ENCODE measurements at regions not wholly inside any gene's neighbourhood (a gene's known extent, or its start where the extent isn't known, plus 50 kb on each side); places are given as distances from the start of the nearest gene placed in this dataset.

- no peak overlapping the region for H3K27ac ChIP-seq (ENCODE audit: low read length)
- H3K4me3 ChIP-seq (ENCODE audit: low read length), result no peak overlapping the region
- 86% methylated on average over 11 of the region's 11 CpGs for WGBS
- no peaks in the 10 kb centered on the region for H3K4me1 ChIP-seq (ENCODE audit: control insufficient read depth, insufficient read depth, low read length)
- ATAC-seq (no peak), DNase-seq (no peak)
- peaks cover 10% of the 10 kb centered on the region for H3K9me3 ChIP-seq (ENCODE audit: control insufficient read depth, low read length)
- H3K27me3 ChIP-seq (ENCODE audit: control insufficient read depth, insufficient read depth), result no peaks in the 10 kb centered on the region
- intact Hi-C loops (cut with DNase I), result loop anchor here in 3 of 4 donors (10.0 kb wide), 1 partner anchor 267 kb away; no protein-coding TSS in a partner anchor
Measured at GRCh38 chr5:2031581-2031980, 148.9 kb upstream of the IRX4 start.

- 29% methylated on average over 5 of the region's 5 CpGs for WGBS
Measured at GRCh38 chr5:2030131-2030530, 147.4 kb upstream of the IRX4 start.

GRCh38 chr5:2029206-2029605 is 146.5 kb upstream of the IRX4 start:
- H3K27ac ChIP-seq (ENCODE audit: low read length), result no peak overlapping the region
- intact Hi-C loops (cut with DNase I), result no loop called here
- WGBS, result 57% methylated on average over 4 of the region's 4 CpGs

More at GRCh38 chr5:2030131-2030530, 147.4 kb upstream of the IRX4 start:
- intact Hi-C loops (cut with DNase I), result loop anchor here in 3 of 4 donors (10.0 kb wide), 1 partner anchor 265 kb away; no protein-coding TSS in a partner anchor
- Histone ChIP-seq H3K4me1 (ENCODE audit: control insufficient read depth, insufficient read depth, low read length) (no peaks in the 10 kb centered on the region), H3K27ac (ENCODE audit: low read length) (peak overlapping the region; percentile 19), H3K4me3 (ENCODE audit: low read length) (no peak overlapping the region), H3K27me3 (ENCODE audit: control insufficient read depth, insufficient read depth) (no peaks in the 10 kb centered on the region), H3K9me3 (ENCODE audit: control insufficient read depth, low read length) (peaks cover 10% of the 10 kb centered on the region)
- ATAC-seq (no peak), DNase-seq (no peak)

GRCh38 chr5:2027790-2028189 is 145.1 kb upstream of the IRX4 start:
- H3K9me3 ChIP-seq (ENCODE audit: control insufficient read depth, low read length), result peaks cover 6% of the 10 kb centered on the region
- H3K4me1 ChIP-seq (ENCODE audit: control insufficient read depth, insufficient read depth, low read length), result no peaks in the 10 kb centered on the region
- no peak for ATAC-seq
- intact Hi-C loops (cut with DNase I), result no loop called here
- no peaks in the 10 kb centered on the region for H3K27me3 ChIP-seq (ENCODE audit: control insufficient read depth, insufficient read depth)
- no peak overlapping the region for H3K27ac ChIP-seq (ENCODE audit: low read length)
- H3K4me3 ChIP-seq (ENCODE audit: low read length), result no peak overlapping the region
- no peak for DNase-seq
- WGBS, result 94% methylated on average over 2 of the region's 2 CpGs

More at GRCh38 chr5:2029206-2029605, 146.5 kb upstream of the IRX4 start:
- H3K27me3 ChIP-seq (ENCODE audit: control insufficient read depth, insufficient read depth), result no peaks in the 10 kb centered on the region
- ATAC-seq, result peak in 1 of 2 donors; percentile 31
- H3K4me1 ChIP-seq (ENCODE audit: control insufficient read depth, insufficient read depth, low read length), result no peaks in the 10 kb centered on the region
- H3K4me3 ChIP-seq (ENCODE audit: low read length), result no peak overlapping the region
- H3K9me3 ChIP-seq (ENCODE audit: control insufficient read depth, low read length), result peaks cover 10% of the 10 kb centered on the region
- DNase-seq, result no peak

GRCh38 chr5:2024986-2025721 is 142.4 kb upstream of the IRX4 start:
- Histone ChIP-seq H3K27ac (ENCODE audit: low read length) (no peak overlapping the region), H3K9me3 (ENCODE audit: control insufficient read depth, low read length) (peaks cover under 1% of the 10 kb centered on the region), H3K4me3 (ENCODE audit: low read length) (no peak overlapping the region), H3K27me3 (ENCODE audit: control insufficient read depth, insufficient read depth) (no peaks in the 10 kb centered on the region), H3K4me1 (ENCODE audit: control insufficient read depth, insufficient read depth, low read length) (no peaks in the 10 kb centered on the region)
- ATAC-seq (no peak), DNase-seq (no peak)
- 71% methylated on average over 13 of the region's 13 CpGs for WGBS
- intact Hi-C loops (cut with DNase I), result no loop called here

GRCh38 chr5:2023196-2023595 is 140.5 kb upstream of the IRX4 start:
- DNase-seq (no peak), ATAC-seq (no peak)
- Histone ChIP-seq H3K27me3 (ENCODE audit: control insufficient read depth, insufficient read depth) (no peaks in the 10 kb centered on the region), H3K9me3 (ENCODE audit: control insufficient read depth, low read length) (no peaks in the 10 kb centered on the region), H3K4me1 (ENCODE audit: control insufficient read depth, insufficient read depth, low read length) (no peaks in the 10 kb centered on the region), H3K27ac (ENCODE audit: low read length) (no peak overlapping the region), H3K4me3 (ENCODE audit: low read length) (no peak overlapping the region)
- intact Hi-C loops (cut with DNase I), result no loop called here
- WGBS, result 60% methylated on average over 3 of the region's 3 CpGs

- no peak overlapping the region for H3K4me3 ChIP-seq (ENCODE audit: low read length)
- H3K27me3 ChIP-seq (ENCODE audit: control insufficient read depth, insufficient read depth), result no peaks in the 10 kb centered on the region
- DNase-seq (no peak), ATAC-seq (no peak)
- H3K27ac ChIP-seq (ENCODE audit: low read length), result no peak overlapping the region
- WGBS, result 84% methylated on average over 5 of the region's 5 CpGs
- intact Hi-C loops (cut with DNase I), result no loop called here
- no peaks in the 10 kb centered on the region for H3K9me3 ChIP-seq (ENCODE audit: control insufficient read depth, low read length)
- no peaks in the 10 kb centered on the region for H3K4me1 ChIP-seq (ENCODE audit: control insufficient read depth, insufficient read depth, low read length)
Measured at GRCh38 chr5:2022436-2022835, 139.7 kb upstream of the IRX4 start.

- H3K9me3 ChIP-seq (ENCODE audit: control insufficient read depth, low read length), result no peaks in the 10 kb centered on the region
- no peak for DNase-seq
- H3K4me1 ChIP-seq (ENCODE audit: control insufficient read depth, insufficient read depth, low read length), result no peaks in the 10 kb centered on the region
- no peaks in the 10 kb centered on the region for H3K27me3 ChIP-seq (ENCODE audit: control insufficient read depth, insufficient read depth)
- ATAC-seq, result no peak
- no peak overlapping the region for H3K27ac ChIP-seq (ENCODE audit: low read length)
- intact Hi-C loops (cut with DNase I), result no loop called here
- 78% methylated on average over 14 of the region's 14 CpGs for WGBS
- no peak overlapping the region for H3K4me3 ChIP-seq (ENCODE audit: low read length)
Measured at GRCh38 chr5:2021484-2022176, 138.9 kb upstream of the IRX4 start.

- H3K4me3 ChIP-seq (ENCODE audit: low read length), result no peak overlapping the region
- ATAC-seq (no peak), DNase-seq (no peak)
- intact Hi-C loops (cut with DNase I), result no loop called here
- no peaks in the 10 kb centered on the region for H3K27me3 ChIP-seq (ENCODE audit: control insufficient read depth, insufficient read depth)
- H3K9me3 ChIP-seq (ENCODE audit: control insufficient read depth, low read length), result no peaks in the 10 kb centered on the region
- WGBS, result 87% methylated on average over 11 of the region's 11 CpGs
- H3K27ac ChIP-seq (ENCODE audit: low read length), result no peak overlapping the region
- no peaks in the 10 kb centered on the region for H3K4me1 ChIP-seq (ENCODE audit: control insufficient read depth, insufficient read depth, low read length)
Measured at GRCh38 chr5:2020730-2021129, 138.0 kb upstream of the IRX4 start.

GRCh38 chr5:2019716-2020115 is 137.0 kb upstream of the IRX4 start:
- no peak overlapping the region for H3K4me3 ChIP-seq (ENCODE audit: low read length)
- no peak for DNase-seq
- no peak for ATAC-seq
- intact Hi-C loops (cut with DNase I), result no loop called here
- no peaks in the 10 kb centered on the region for H3K27me3 ChIP-seq (ENCODE audit: control insufficient read depth, insufficient read depth)
- no peaks in the 10 kb centered on the region for H3K4me1 ChIP-seq (ENCODE audit: control insufficient read depth, insufficient read depth, low read length)
- no peak overlapping the region for H3K27ac ChIP-seq (ENCODE audit: low read length)
- WGBS, result 80% methylated on average over 9 of the region's 9 CpGs
- no peaks in the 10 kb centered on the region for H3K9me3 ChIP-seq (ENCODE audit: control insufficient read depth, low read length)

- intact Hi-C loops (cut with DNase I), result no loop called here
- Histone ChIP-seq H3K27me3 (ENCODE audit: control insufficient read depth, insufficient read depth) (no peaks in the 10 kb centered on the region), H3K27ac (ENCODE audit: low read length) (no peak overlapping the region), H3K9me3 (ENCODE audit: control insufficient read depth, low read length) (no peaks in the 10 kb centered on the region), H3K4me1 (ENCODE audit: control insufficient read depth, insufficient read depth, low read length) (no peaks in the 10 kb centered on the region), H3K4me3 (ENCODE audit: low read length) (no peak overlapping the region)
- 62% methylated on average over 6 of the region's 6 CpGs for WGBS
- no peak for DNase-seq
- ATAC-seq, result no peak
Measured at GRCh38 chr5:2018390-2018724, 135.6 kb upstream of the IRX4 start.

Measured in right cardiac atrium (tissue), 5 donors.